ENCODE measurements at regions not wholly inside any gene's neighbourhood (a gene's known extent, or its start where the extent isn't known, plus 50 kb on each side); places are given as distances from the start of the nearest gene placed in this dataset.
"Not testable (repeated sequence)": the region's sequence is repeated elsewhere in the genome, so short reads cannot be mapped to it uniquely, and the experiment has no call there.

DNA sequence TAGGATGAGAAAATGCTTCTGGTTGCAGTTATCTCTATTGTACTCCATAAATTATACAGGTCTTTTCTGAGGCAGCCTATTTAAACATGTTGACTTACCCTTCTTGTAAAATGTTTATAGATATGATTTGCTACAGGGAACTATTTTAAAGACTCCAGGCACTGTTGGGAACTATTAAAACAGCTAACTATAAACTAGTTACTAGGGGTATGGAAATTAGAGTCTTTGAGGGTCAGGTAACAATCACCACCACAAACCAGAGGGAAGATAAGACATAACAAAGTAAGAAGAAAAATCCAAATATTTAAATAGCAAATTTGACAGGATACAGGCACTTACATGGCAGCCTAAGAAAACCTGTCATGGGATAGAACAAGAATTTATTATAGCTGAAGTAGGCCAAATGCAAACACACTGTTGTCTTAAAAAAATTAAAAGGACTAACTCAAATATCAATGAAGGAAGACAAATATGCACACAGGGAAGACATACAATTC is 251.0 kb upstream of the CWC22 start:
- no peaks in the 10 kb centered on the region for H3K9me3 ChIP-seq (replicated peaks; ENCODE audit: control insufficient read depth, low read depth, low read length)
- no peaks in the 10 kb centered on the region for H3K36me3 ChIP-seq (ENCODE audit: control insufficient read depth, insufficient read depth, low read length)
- no peaks in the 10 kb centered on the region for H3K4me1 ChIP-seq (ENCODE audit: control insufficient read depth, insufficient read depth, low read length)
- H3K4me3 ChIP-seq (ENCODE audit: low read length): no peak overlapping the region
- no peak for DNase-seq
- no peaks in the 10 kb centered on the region for H3K27me3 ChIP-seq (ENCODE audit: control insufficient read depth, insufficient read depth, low read length)
- H3K27ac ChIP-seq (ENCODE audit: low read length): no peak overlapping the region

- no peaks in the 10 kb centered on the region for H3K36me3 ChIP-seq (ENCODE audit: control insufficient read depth, insufficient read depth, low read length)
- H3K9me3 ChIP-seq (replicated peaks; ENCODE audit: control insufficient read depth, low read depth, low read length): no peaks in the 10 kb centered on the region
- H3K27ac ChIP-seq (ENCODE audit: low read length): no peak overlapping the region
- no peak overlapping the region for H3K4me3 ChIP-seq (ENCODE audit: low read length)
- 89% methylated on average over 3 of the region's 5 CpGs for WGBS (ENCODE audit: insufficient coverage)
- H3K4me1 ChIP-seq (ENCODE audit: control insufficient read depth, insufficient read depth, low read length): no peaks in the 10 kb centered on the region
- no peak for DNase-seq
- H3K27me3 ChIP-seq (ENCODE audit: control insufficient read depth, insufficient read depth, low read length): no peaks in the 10 kb centered on the region
Measured at GRCh38 chr2:180257247-180257646, 250.2 kb upstream of the CWC22 start.

DNA sequence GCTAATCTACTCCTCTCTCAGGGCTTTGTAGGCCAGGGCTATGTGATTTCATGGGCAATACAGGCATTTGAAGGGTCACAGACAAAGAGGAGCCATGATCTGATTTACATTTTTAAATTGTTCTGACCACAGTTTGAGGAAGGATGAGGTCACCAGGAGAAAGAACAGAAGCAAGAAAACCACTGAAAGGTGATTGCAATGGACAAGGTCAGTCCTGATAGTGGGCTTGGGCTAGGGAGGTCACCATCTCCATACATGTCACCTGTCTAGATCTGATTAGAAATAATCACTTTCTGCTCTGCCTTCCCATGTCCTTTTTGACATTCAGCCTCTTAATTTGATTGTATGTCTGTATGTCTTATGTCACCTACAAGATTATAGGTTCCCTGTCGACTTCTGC is 248.9 kb upstream of the CWC22 start:
- no peak for DNase-seq
- WGBS (ENCODE audit: insufficient coverage): no CpG with 5 or more reads among the region's 1 CpG
- Histone ChIP-seq H3K4me3 (ENCODE audit: low read length) (no peak overlapping the region), H3K9me3 (replicated peaks; ENCODE audit: control insufficient read depth, low read depth, low read length) (no peaks in the 10 kb centered on the region), H3K27me3 (ENCODE audit: control insufficient read depth, insufficient read depth, low read length) (no peaks in the 10 kb centered on the region), H3K4me1 (ENCODE audit: control insufficient read depth, insufficient read depth, low read length) (no peaks in the 10 kb centered on the region), H3K36me3 (ENCODE audit: control insufficient read depth, insufficient read depth, low read length) (no peaks in the 10 kb centered on the region), H3K27ac (ENCODE audit: low read length) (no peak overlapping the region)

DNA sequence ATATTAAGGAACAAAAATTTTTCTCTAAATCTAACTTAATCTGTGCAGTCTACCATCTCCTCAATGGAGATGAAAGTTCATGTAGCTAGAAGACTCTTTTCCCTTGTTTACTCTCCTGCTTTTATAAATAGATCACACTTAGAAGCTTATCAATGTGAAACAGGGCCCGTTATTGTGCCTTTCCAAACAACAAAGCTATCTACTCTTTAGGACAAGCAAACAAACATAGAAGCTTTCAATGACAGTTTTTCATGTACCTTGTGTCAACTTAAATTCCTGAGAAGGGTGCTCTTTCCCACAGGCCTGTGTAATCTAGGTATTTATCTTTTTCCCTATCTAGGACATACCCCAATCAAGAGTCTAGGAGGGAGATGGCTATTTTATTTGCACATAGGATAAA is 247.8 kb upstream of the CWC22 start:
- WGBS (ENCODE audit: insufficient coverage): no CpG with 5 or more reads among the region's 1 CpG
- H3K9me3 ChIP-seq (replicated peaks; ENCODE audit: control insufficient read depth, low read depth, low read length): no peaks in the 10 kb centered on the region

GRCh38 chr2:180247658-180248057 is 240.6 kb upstream of the CWC22 start:
- H3K9me3 ChIP-seq (replicated peaks; ENCODE audit: control insufficient read depth, low read depth, low read length): no peaks in the 10 kb centered on the region
- no peak overlapping the region for H3K27ac ChIP-seq (ENCODE audit: low read length)
- no peak for DNase-seq
- peaks cover 3% of the 10 kb centered on the region for H3K4me1 ChIP-seq (ENCODE audit: control insufficient read depth, insufficient read depth, low read length)
- no peaks in the 10 kb centered on the region for H3K27me3 ChIP-seq (ENCODE audit: control insufficient read depth, insufficient read depth, low read length)
- WGBS (ENCODE audit: insufficient coverage): no CpG with 5 or more reads among the region's 2 CpGs
- H3K36me3 ChIP-seq (ENCODE audit: control insufficient read depth, insufficient read depth, low read length): no peaks in the 10 kb centered on the region
- H3K4me3 ChIP-seq (ENCODE audit: low read length): no peak overlapping the region

More for the DNA sequence above, 247.8 kb upstream of the CWC22 start:
- Histone ChIP-seq H3K4me3 (ENCODE audit: low read length) (no peak overlapping the region), H3K36me3 (ENCODE audit: control insufficient read depth, insufficient read depth, low read length) (no peaks in the 10 kb centered on the region), H3K27me3 (ENCODE audit: control insufficient read depth, insufficient read depth, low read length) (no peaks in the 10 kb centered on the region), H3K4me1 (ENCODE audit: control insufficient read depth, insufficient read depth, low read length) (no peaks in the 10 kb centered on the region), H3K27ac (ENCODE audit: low read length) (no peak overlapping the region)
- no peak for DNase-seq

DNA sequence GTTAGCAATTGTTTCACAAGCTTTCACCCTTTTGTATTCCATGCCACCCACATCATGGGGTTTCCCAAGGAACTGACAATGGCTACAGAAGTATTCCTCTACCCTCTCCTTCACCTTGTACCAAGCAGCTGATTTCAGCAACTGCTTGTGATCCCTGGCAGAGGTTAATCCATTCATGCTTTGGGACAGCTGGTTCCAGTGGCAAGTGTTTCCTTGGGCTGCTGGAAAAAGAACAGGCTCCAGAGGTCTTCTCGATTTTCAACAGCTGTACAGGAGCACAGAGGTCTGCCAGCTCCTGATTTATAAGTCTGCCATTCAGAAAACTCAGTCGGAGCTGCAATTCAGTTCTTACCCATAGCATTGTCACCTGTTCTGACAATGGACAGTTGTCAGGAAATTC is 239.2 kb upstream of the CWC22 start:
- Histone ChIP-seq H3K27me3 (ENCODE audit: control insufficient read depth, insufficient read depth, low read length) (no peaks in the 10 kb centered on the region), H3K27ac (ENCODE audit: low read length) (no peak overlapping the region), H3K36me3 (ENCODE audit: control insufficient read depth, insufficient read depth, low read length) (no peaks in the 10 kb centered on the region), H3K4me1 (ENCODE audit: control insufficient read depth, insufficient read depth, low read length) (peaks cover 3% of the 10 kb centered on the region), H3K4me3 (ENCODE audit: low read length) (no peak overlapping the region), H3K9me3 (replicated peaks; ENCODE audit: control insufficient read depth, low read depth, low read length) (no peaks in the 10 kb centered on the region)
- DNase-seq: peak; percentile 75
- WGBS (ENCODE audit: insufficient coverage): 0% methylated on average over 1 of the region's 2 CpGs

DNA sequence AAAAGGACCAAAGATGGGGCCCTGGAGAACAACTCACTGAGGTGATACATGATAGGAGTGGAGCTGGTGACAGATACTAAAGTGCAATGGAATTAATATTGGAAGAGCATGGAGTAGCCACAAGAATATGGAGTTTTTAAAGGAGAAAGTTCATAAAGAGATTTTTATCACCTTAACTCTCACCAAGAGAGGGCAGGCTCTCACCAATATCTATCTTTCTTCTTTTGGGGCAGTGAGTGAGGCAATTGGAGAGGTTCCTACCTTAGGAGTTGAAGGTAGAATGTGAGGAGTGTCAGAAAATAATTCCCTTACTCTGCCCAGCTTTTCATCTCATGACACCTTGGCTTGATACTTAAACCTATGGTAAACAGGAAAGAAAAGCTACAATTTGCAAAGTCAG is 233.7 kb upstream of the CWC22 start:
- Histone ChIP-seq H3K27ac (ENCODE audit: low read length) (no peak overlapping the region), H3K27me3 (ENCODE audit: control insufficient read depth, insufficient read depth, low read length) (no peaks in the 10 kb centered on the region), H3K4me1 (ENCODE audit: control insufficient read depth, insufficient read depth, low read length) (no peaks in the 10 kb centered on the region), H3K4me3 (ENCODE audit: low read length) (no peak overlapping the region), H3K36me3 (ENCODE audit: control insufficient read depth, insufficient read depth, low read length) (no peaks in the 10 kb centered on the region), H3K9me3 (replicated peaks; ENCODE audit: control insufficient read depth, low read depth, low read length) (no peaks in the 10 kb centered on the region)
- no peak for DNase-seq

GRCh38 chr2:180238729-180239128 is 231.6 kb upstream of the CWC22 start:
- H3K4me1 ChIP-seq (ENCODE audit: control insufficient read depth, insufficient read depth, low read length): no peaks in the 10 kb centered on the region
- H3K27ac ChIP-seq (ENCODE audit: low read length): no peak overlapping the region
- H3K36me3 ChIP-seq (ENCODE audit: control insufficient read depth, insufficient read depth, low read length): no peaks in the 10 kb centered on the region
- no peaks in the 10 kb centered on the region for H3K27me3 ChIP-seq (ENCODE audit: control insufficient read depth, insufficient read depth, low read length)
- no peak for DNase-seq
- 95% methylated on average over 5 of the region's 8 CpGs for WGBS (ENCODE audit: insufficient coverage)
- H3K9me3 ChIP-seq (replicated peaks; ENCODE audit: control insufficient read depth, low read depth, low read length): no peaks in the 10 kb centered on the region
- H3K4me3 ChIP-seq (ENCODE audit: low read length): no peak overlapping the region

DNA sequence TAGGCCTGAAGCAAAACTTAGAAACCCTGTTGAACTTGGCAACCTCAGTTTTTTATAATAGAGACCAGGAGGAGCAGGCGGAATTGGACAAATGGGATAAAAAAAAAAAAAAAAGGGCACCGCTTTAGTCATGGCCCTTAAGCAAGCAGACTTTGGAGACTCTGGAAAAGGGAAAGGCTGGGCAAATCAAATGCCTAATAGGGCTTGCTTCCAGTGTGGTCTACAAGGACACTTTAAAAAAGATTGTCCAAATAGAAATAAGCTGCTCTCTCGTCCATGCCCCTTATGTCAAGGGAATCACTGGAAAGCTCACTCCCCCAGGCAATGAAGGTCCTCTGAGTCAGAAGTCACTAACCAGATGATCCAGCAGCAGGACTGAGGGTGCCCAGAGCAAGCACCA is 229.0 kb upstream of the CWC22 start:
- H3K27ac ChIP-seq (ENCODE audit: low read length); H3K4me1 ChIP-seq (ENCODE audit: control insufficient read depth, insufficient read depth, low read length); H3K4me3 ChIP-seq (ENCODE audit: low read length); H3K36me3 ChIP-seq (ENCODE audit: control insufficient read depth, insufficient read depth, low read length); H3K27me3 ChIP-seq (ENCODE audit: control insufficient read depth, insufficient read depth, low read length); H3K9me3 ChIP-seq (replicated peaks; ENCODE audit: control insufficient read depth, low read depth, low read length); DNase-seq: not testable (repeated sequence)
- 56% methylated on average over 2 of the region's 3 CpGs for WGBS (ENCODE audit: insufficient coverage)

DNA sequence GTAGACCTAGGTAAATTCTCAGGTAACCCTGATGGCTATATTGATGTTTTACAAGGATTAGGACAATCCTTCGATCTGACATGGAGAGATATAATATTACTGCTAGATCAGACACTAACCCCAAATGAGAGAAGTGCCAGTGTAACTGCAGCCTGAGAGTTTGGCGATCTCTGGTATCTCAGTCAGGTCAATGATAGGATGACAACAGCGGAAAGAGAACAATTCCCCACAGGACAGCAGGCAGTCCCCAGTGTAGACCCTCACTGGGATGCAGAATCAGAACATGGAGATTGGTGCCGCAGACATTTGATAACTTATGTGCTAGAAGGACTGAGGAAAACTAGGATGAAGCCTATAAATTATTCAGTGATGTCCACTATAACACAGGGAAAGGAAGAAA is 228.4 kb upstream of the CWC22 start:
- not testable (repeated sequence) for DNase-seq; H3K27ac ChIP-seq (ENCODE audit: low read length); H3K36me3 ChIP-seq (ENCODE audit: control insufficient read depth, insufficient read depth, low read length); H3K4me3 ChIP-seq (ENCODE audit: low read length); H3K27me3 ChIP-seq (ENCODE audit: control insufficient read depth, insufficient read depth, low read length); H3K9me3 ChIP-seq (replicated peaks; ENCODE audit: control insufficient read depth, low read depth, low read length); H3K4me1 ChIP-seq (ENCODE audit: control insufficient read depth, insufficient read depth, low read length)
- WGBS (ENCODE audit: insufficient coverage): no CpG with 5 or more reads among the region's 4 CpGs

GRCh38 chr2:180234991-180235390 is 227.9 kb upstream of the CWC22 start:
- not testable (repeated sequence) for H3K4me1 ChIP-seq (ENCODE audit: control insufficient read depth, insufficient read depth, low read length); H3K36me3 ChIP-seq (ENCODE audit: control insufficient read depth, insufficient read depth, low read length); H3K9me3 ChIP-seq (replicated peaks; ENCODE audit: control insufficient read depth, low read depth, low read length); DNase-seq; H3K27ac ChIP-seq (ENCODE audit: low read length); H3K4me3 ChIP-seq (ENCODE audit: low read length); H3K27me3 ChIP-seq (ENCODE audit: control insufficient read depth, insufficient read depth, low read length)
- WGBS (ENCODE audit: insufficient coverage): 93% methylated on average over 3 of the region's 5 CpGs
